ENCODE measurements at regions not wholly inside any gene's neighbourhood (a gene's known extent, or its start where the extent isn't known, plus 50 kb on each side); places are given as distances from the start of the nearest gene placed in this dataset.

GRCh38 chr4:135824759-135825296 is 1623.2 kb upstream of the PABPC4L start:
- no peak overlapping the region for H3K9ac ChIP-seq (ENCODE audit: low read depth in 1 of 3, low read length in 3 of 3)

GRCh38 chr4:135804785-135805184 is 1603.2 kb upstream of the PABPC4L start:
- H3K36me3 ChIP-seq (ENCODE audit: control insufficient read depth in 3 of 3, insufficient read depth in 3 of 3, low read length in 3 of 3) = no peaks in the 10 kb centered on the region
- no peak overlapping the region for H3K9ac ChIP-seq (ENCODE audit: low read depth in 1 of 3, low read length in 3 of 3)
- no peak overlapping the region for H3K4me3 ChIP-seq (ENCODE audit: low read length in 3 of 3)
- H3K27me3 ChIP-seq (ENCODE audit: control insufficient read depth in 3 of 3, insufficient read depth in 3 of 3, low read length in 3 of 3) = no peaks in the 10 kb centered on the region
- no peaks in the 10 kb centered on the region for H3K4me1 ChIP-seq (ENCODE audit: control insufficient read depth in 3 of 3, insufficient read depth in 3 of 3, low read length in 3 of 3)
- no peak overlapping the region for H3K27ac ChIP-seq (ENCODE audit: low read depth, low read length)
- no peaks in the 10 kb centered on the region for H3K9me3 ChIP-seq (ENCODE audit: control insufficient read depth in 3 of 3, low read length in 3 of 3)

More at GRCh38 chr4:135824759-135825296, 1623.2 kb upstream of the PABPC4L start:
- Histone ChIP-seq H3K9me3 (ENCODE audit: control insufficient read depth in 3 of 3, low read length in 3 of 3) (no peaks in the 10 kb centered on the region), H3K36me3 (ENCODE audit: control insufficient read depth in 3 of 3, insufficient read depth in 3 of 3, low read length in 3 of 3) (no peaks in the 10 kb centered on the region), H3K27ac (ENCODE audit: low read depth, low read length) (no peak overlapping the region), H3K4me1 (ENCODE audit: control insufficient read depth in 3 of 3, insufficient read depth in 3 of 3, low read length in 3 of 3) (peaks cover 0 to 2% (median 0%) of the 10 kb centered on the region in 3 donors), H3K4me3 (ENCODE audit: low read length in 3 of 3) (no peak overlapping the region), H3K27me3 (ENCODE audit: control insufficient read depth in 3 of 3, insufficient read depth in 3 of 3, low read length in 3 of 3) (no peaks in the 10 kb centered on the region)

- Histone ChIP-seq H3K4me3 (ENCODE audit: low read length in 3 of 3) (no peak overlapping the region), H3K27me3 (ENCODE audit: control insufficient read depth in 3 of 3, insufficient read depth in 3 of 3, low read length in 3 of 3) (no peaks in the 10 kb centered on the region), H3K9me3 (ENCODE audit: control insufficient read depth in 3 of 3, low read length in 3 of 3) (no peaks in the 10 kb centered on the region), H3K9ac (ENCODE audit: low read depth in 1 of 3, low read length in 3 of 3) (no peak overlapping the region), H3K36me3 (ENCODE audit: control insufficient read depth in 3 of 3, insufficient read depth in 3 of 3, low read length in 3 of 3) (no peaks in the 10 kb centered on the region), H3K4me1 (ENCODE audit: control insufficient read depth in 3 of 3, insufficient read depth in 3 of 3, low read length in 3 of 3) (no peaks in the 10 kb centered on the region), H3K27ac (ENCODE audit: low read depth, low read length) (no peak overlapping the region)
These were observed 1575.8 kb upstream of the PABPC4L start for GRCh38 chr4:135777361-135777760.

- Histone ChIP-seq H3K9ac (ENCODE audit: low read depth in 1 of 3, low read length in 3 of 3) (no peak overlapping the region), H3K36me3 (ENCODE audit: control insufficient read depth in 3 of 3, insufficient read depth in 3 of 3, low read length in 3 of 3) (no peaks in the 10 kb centered on the region), H3K4me1 (ENCODE audit: control insufficient read depth in 3 of 3, insufficient read depth in 3 of 3, low read length in 3 of 3) (no peaks in the 10 kb centered on the region), H3K27me3 (ENCODE audit: control insufficient read depth in 3 of 3, insufficient read depth in 3 of 3, low read length in 3 of 3) (no peaks in the 10 kb centered on the region), H3K4me3 (ENCODE audit: low read length in 3 of 3) (no peak overlapping the region), H3K27ac (ENCODE audit: low read depth, low read length) (no peak overlapping the region), H3K9me3 (ENCODE audit: control insufficient read depth in 3 of 3, low read length in 3 of 3) (no peaks in the 10 kb centered on the region)
These were observed 1574.3 kb upstream of the PABPC4L start for GRCh38 chr4:135775909-135776308.

GRCh38 chr4:135770505-135770904 is 1568.9 kb upstream of the PABPC4L start:
- Histone ChIP-seq H3K9me3 (ENCODE audit: control insufficient read depth in 3 of 3, low read length in 3 of 3) (no peaks in the 10 kb centered on the region), H3K36me3 (ENCODE audit: control insufficient read depth in 3 of 3, insufficient read depth in 3 of 3, low read length in 3 of 3) (no peaks in the 10 kb centered on the region), H3K4me1 (ENCODE audit: control insufficient read depth in 3 of 3, insufficient read depth in 3 of 3, low read length in 3 of 3) (no peaks in the 10 kb centered on the region), H3K27me3 (ENCODE audit: control insufficient read depth in 3 of 3, insufficient read depth in 3 of 3, low read length in 3 of 3) (no peaks in the 10 kb centered on the region), H3K9ac (ENCODE audit: low read depth in 1 of 3, low read length in 3 of 3) (no peak overlapping the region), H3K27ac (ENCODE audit: low read depth, low read length) (no peak overlapping the region), H3K4me3 (ENCODE audit: low read length in 3 of 3) (no peak overlapping the region)

- no peaks in the 10 kb centered on the region for H3K4me1 ChIP-seq (ENCODE audit: control insufficient read depth in 3 of 3, insufficient read depth in 3 of 3, low read length in 3 of 3)
- no peaks in the 10 kb centered on the region for H3K9me3 ChIP-seq (ENCODE audit: control insufficient read depth in 3 of 3, low read length in 3 of 3)
- H3K4me3 ChIP-seq (ENCODE audit: low read length in 3 of 3) = no peak overlapping the region
- H3K36me3 ChIP-seq (ENCODE audit: control insufficient read depth in 3 of 3, insufficient read depth in 3 of 3, low read length in 3 of 3) = no peaks in the 10 kb centered on the region
- H3K9ac ChIP-seq (ENCODE audit: low read depth in 1 of 3, low read length in 3 of 3) = no peak overlapping the region
- H3K27me3 ChIP-seq (ENCODE audit: control insufficient read depth in 3 of 3, insufficient read depth in 3 of 3, low read length in 3 of 3) = no peaks in the 10 kb centered on the region
- H3K27ac ChIP-seq (ENCODE audit: low read depth, low read length) = no peak overlapping the region
These were observed 1543.3 kb upstream of the PABPC4L start for GRCh38 chr4:135744928-135745327.

- Histone ChIP-seq H3K4me1 (ENCODE audit: control insufficient read depth in 3 of 3, insufficient read depth in 3 of 3, low read length in 3 of 3) (no peaks in the 10 kb centered on the region), H3K27me3 (ENCODE audit: control insufficient read depth in 3 of 3, insufficient read depth in 3 of 3, low read length in 3 of 3) (no peaks in the 10 kb centered on the region), H3K27ac (ENCODE audit: low read depth, low read length) (no peak overlapping the region), H3K4me3 (ENCODE audit: low read length in 3 of 3) (no peak overlapping the region), H3K36me3 (ENCODE audit: control insufficient read depth in 3 of 3, insufficient read depth in 3 of 3, low read length in 3 of 3) (no peaks in the 10 kb centered on the region), H3K9ac (ENCODE audit: low read depth in 1 of 3, low read length in 3 of 3) (no peak overlapping the region), H3K9me3 (ENCODE audit: control insufficient read depth in 3 of 3, low read length in 3 of 3) (no peaks in the 10 kb centered on the region)
These were observed 1540.0 kb upstream of the PABPC4L start for GRCh38 chr4:135741583-135741982.

- H3K27ac ChIP-seq (ENCODE audit: low read depth, low read length) = no peak overlapping the region
- H3K9ac ChIP-seq (ENCODE audit: low read depth in 1 of 3, low read length in 3 of 3) = no peak overlapping the region
- H3K27me3 ChIP-seq (ENCODE audit: control insufficient read depth in 3 of 3, insufficient read depth in 3 of 3, low read length in 3 of 3) = no peaks in the 10 kb centered on the region
- H3K36me3 ChIP-seq (ENCODE audit: control insufficient read depth in 3 of 3, insufficient read depth in 3 of 3, low read length in 3 of 3) = no peaks in the 10 kb centered on the region
- H3K4me3 ChIP-seq (ENCODE audit: low read length in 3 of 3) = no peak overlapping the region
- no peaks in the 10 kb centered on the region for H3K9me3 ChIP-seq (ENCODE audit: control insufficient read depth in 3 of 3, low read length in 3 of 3)
- no peaks in the 10 kb centered on the region for H3K4me1 ChIP-seq (ENCODE audit: control insufficient read depth in 3 of 3, insufficient read depth in 3 of 3, low read length in 3 of 3)
These were observed 1537.8 kb upstream of the PABPC4L start for GRCh38 chr4:135739354-135739753.

- H3K9ac ChIP-seq (ENCODE audit: low read depth in 1 of 3, low read length in 3 of 3) = no peak overlapping the region
- no peaks in the 10 kb centered on the region for H3K4me1 ChIP-seq (ENCODE audit: control insufficient read depth in 3 of 3, insufficient read depth in 3 of 3, low read length in 3 of 3)
- H3K27me3 ChIP-seq (ENCODE audit: control insufficient read depth in 3 of 3, insufficient read depth in 3 of 3, low read length in 3 of 3) = no peaks in the 10 kb centered on the region
- H3K27ac ChIP-seq (ENCODE audit: low read depth, low read length) = no peak overlapping the region
- no peak overlapping the region for H3K4me3 ChIP-seq (ENCODE audit: low read length in 3 of 3)
- H3K9me3 ChIP-seq (ENCODE audit: control insufficient read depth in 3 of 3, low read length in 3 of 3) = no peaks in the 10 kb centered on the region
- no peaks in the 10 kb centered on the region for H3K36me3 ChIP-seq (ENCODE audit: control insufficient read depth in 3 of 3, insufficient read depth in 3 of 3, low read length in 3 of 3)
These were observed 1533.9 kb upstream of the PABPC4L start for GRCh38 chr4:135735512-135735911.

- no peak overlapping the region for H3K27ac ChIP-seq (ENCODE audit: low read depth, low read length)
- no peaks in the 10 kb centered on the region for H3K9me3 ChIP-seq (ENCODE audit: control insufficient read depth in 3 of 3, low read length in 3 of 3)
- H3K9ac ChIP-seq (ENCODE audit: low read depth in 1 of 3, low read length in 3 of 3) = no peak overlapping the region
These were observed 1530.9 kb upstream of the PABPC4L start for GRCh38 chr4:135732448-135732847.

GRCh38 chr4:135731682-135732081 is 1530.1 kb upstream of the PABPC4L start:
- H3K27ac ChIP-seq (ENCODE audit: low read depth, low read length) = no peak overlapping the region
- no peak overlapping the region for H3K9ac ChIP-seq (ENCODE audit: low read depth in 1 of 3, low read length in 3 of 3)
- H3K36me3 ChIP-seq (ENCODE audit: control insufficient read depth in 3 of 3, insufficient read depth in 3 of 3, low read length in 3 of 3) = no peaks in the 10 kb centered on the region
- H3K27me3 ChIP-seq (ENCODE audit: control insufficient read depth in 3 of 3, insufficient read depth in 3 of 3, low read length in 3 of 3) = no peaks in the 10 kb centered on the region
- no peaks in the 10 kb centered on the region for H3K9me3 ChIP-seq (ENCODE audit: control insufficient read depth in 3 of 3, low read length in 3 of 3)
- H3K4me1 ChIP-seq (ENCODE audit: control insufficient read depth in 3 of 3, insufficient read depth in 3 of 3, low read length in 3 of 3) = no peaks in the 10 kb centered on the region
- H3K4me3 ChIP-seq (ENCODE audit: low read length in 3 of 3) = no peak overlapping the region

More at GRCh38 chr4:135732448-135732847, 1530.9 kb upstream of the PABPC4L start:
- Histone ChIP-seq H3K4me1 (ENCODE audit: control insufficient read depth in 3 of 3, insufficient read depth in 3 of 3, low read length in 3 of 3) (no peaks in the 10 kb centered on the region), H3K36me3 (ENCODE audit: control insufficient read depth in 3 of 3, insufficient read depth in 3 of 3, low read length in 3 of 3) (no peaks in the 10 kb centered on the region), H3K27me3 (ENCODE audit: control insufficient read depth in 3 of 3, insufficient read depth in 3 of 3, low read length in 3 of 3) (no peaks in the 10 kb centered on the region), H3K4me3 (ENCODE audit: low read length in 3 of 3) (no peak overlapping the region)
